Caco-2 (cell line): ENCODE measurements at regions not wholly inside any gene's neighbourhood (a gene's known extent, or its start where the extent isn't known, plus 50 kb on each side); places are given as distances from the start of the nearest gene placed in this dataset.

Experiments
- BruUV-seq: library from RNA; stranded (reverse); fragments of 400-500 nt; replicated peaks from 2 replicates; lab custom pipeline; 2021; lab: Mats Ljungman, UMichigan
- CTCF ChIA-PET: fragments of 300-600 bp; sonication (Branson Sonifier 250); formaldehyde crosslinking; loops from one replicate; lab custom pipeline; 2022; ENCODE audit warnings: antibody characterized with exemption; lab: Charles Lee
- POLR2A ChIA-PET: fragments of 300-600 bp; sonication (Branson Sonifier 250); formaldehyde crosslinking; loops from one replicate; lab custom pipeline; 2022; ENCODE audit warnings: antibody characterized with exemption; lab: Charles Lee
- DNase-seq, 2 experiments: peaks; one replicate each; pipeline versions ENCODE4 v3.0.0 to v3.0.0-alpha.2; 2020 to 2022
- H3K27me3 ChIP-seq: replicated peaks from 2 replicates; pipeline ENCODE4 v1.6.0; 2011; ENCODE audit warnings: low read length; ENCODE audit not compliant: control insufficient read depth, insufficient read depth
- H3K36me3 ChIP-seq: 2 replicates; pipeline ENCODE4 v1.5.1; 2011; ENCODE audit warnings: low read length; ENCODE audit not compliant: control insufficient read depth, insufficient read depth
- H3K4me1 ChIP-seq: fragments of 250-450 bp; sonication (Bioruptor Pico); 2 replicates; pipeline ENCODE4 v1.5.1; 2020; ENCODE audit warnings: mild to moderate bottlenecking
- H3K4me3 ChIP-seq: 2 replicates; pipeline ENCODE4 v1.5.1; 2011; ENCODE audit warnings: low read depth, mild to moderate bottlenecking, control low read depth, low read length
- H3K9me3 ChIP-seq: fragments of 250-450 bp; sonication (Bioruptor Pico); 2 replicates; pipeline ENCODE4 v1.5.1; 2020; ENCODE audit warnings: mild to moderate bottlenecking, moderate library complexity
- H3K27ac Mint-ChIP-seq: one replicate; pipeline ENCODE4 v1.8.0; 2022; ENCODE audit warnings: mixed read lengths; ENCODE audit not compliant: unreplicated experiment
- H3K27me3 Mint-ChIP-seq: one replicate; pipeline ENCODE4 v1.8.0; 2022; ENCODE audit warnings: mixed read lengths; ENCODE audit not compliant: insufficient read depth, unreplicated experiment
- H3K36me3 Mint-ChIP-seq: one replicate; pipeline ENCODE4 v1.8.0; 2022; ENCODE audit warnings: mild to moderate bottlenecking, mixed read lengths; ENCODE audit not compliant: insufficient read depth, unreplicated experiment
- H3K4me1 Mint-ChIP-seq: one replicate; pipeline ENCODE4 v1.8.0; 2022; ENCODE audit warnings: low read depth, mixed read lengths; ENCODE audit not compliant: unreplicated experiment
- H3K4me3 Mint-ChIP-seq: one replicate; pipeline ENCODE4 v1.8.0; 2022; ENCODE audit warnings: mild to moderate bottlenecking, moderate library complexity, mixed read lengths; ENCODE audit not compliant: unreplicated experiment
- H3K9me3 Mint-ChIP-seq: one replicate; pipeline ENCODE4 v1.8.0; 2022; ENCODE audit warnings: mixed read lengths; ENCODE audit not compliant: unreplicated experiment
- intact Hi-C: fragments of 100-400 bp; cut with micrococcal nuclease; formaldehyde crosslinking; loops from one replicate; pipeline ENCODE4 v1.10.0; 2022; ENCODE audit not compliant: unreplicated experiment
- TF ChIP-seq, protein P1 (sequence below), 2 experiments: fragments of 200-600 bp in 1 of 2; IDR thresholded peaks; 1 replicate in 1 of 2; 2 replicates in 1 of 2; pipeline versions ENCODE4 v1.5.1 to v1.8.0; 2011 to 2022; ENCODE audit warnings: antibody characterized with exemption in 1 of 2, control low read depth in 1 of 2, inconsistent platforms in 1 of 2, low read depth in 1 of 2, low read length in 1 of 2, mild to moderate bottlenecking in 1 of 2, moderate library complexity in 1 of 2; ENCODE audit not compliant: insufficient read depth in 1 of 2, severe bottlenecking in 1 of 2, unreplicated experiment in 1 of 2

DNA sequence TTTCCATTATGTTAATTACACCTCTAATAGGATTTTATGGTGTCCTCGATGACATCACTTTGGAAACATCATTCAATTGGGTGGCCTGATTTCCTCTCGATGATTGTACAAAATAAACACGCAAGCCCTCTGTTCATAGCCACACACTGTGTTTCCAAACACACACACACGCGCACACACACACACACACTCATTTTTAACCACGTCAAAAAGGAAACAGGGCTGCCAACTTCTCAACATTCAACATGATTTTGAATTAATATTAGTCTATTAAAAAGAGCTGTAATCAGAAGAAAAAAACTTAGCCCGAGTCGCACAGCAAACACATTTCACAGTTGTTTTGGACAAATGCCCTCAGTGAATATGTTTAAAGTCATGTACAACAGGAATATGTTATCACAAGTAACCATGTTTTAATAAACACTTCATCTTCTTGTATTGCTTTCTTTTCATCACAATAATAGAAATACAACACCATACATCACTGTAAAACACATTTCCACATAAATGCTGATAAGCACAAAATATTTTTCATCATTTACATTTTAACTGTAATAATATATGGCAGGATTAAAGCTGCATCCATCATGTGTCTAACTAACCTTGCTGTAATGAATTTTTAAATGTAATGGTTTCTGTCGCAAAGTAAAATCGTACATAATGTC lies 219.1 kb upstream of the IRX3 start:
- Histone ChIP-seq H3K9me3 (no peaks in the 10 kb centered on the region), H3K36me3 (no peaks in the 10 kb centered on the region), H3K4me1 (no peaks in the 10 kb centered on the region), H3K4me3 (no peak overlapping the region), H3K27me3 (no peaks in the 10 kb centered on the region)
- no peaks in the 10 kb centered on the region for H3K4me1 Mint-ChIP-seq
- BruUV-seq, result no TSS peak
- TF ChIP-seq, protein P1, sequence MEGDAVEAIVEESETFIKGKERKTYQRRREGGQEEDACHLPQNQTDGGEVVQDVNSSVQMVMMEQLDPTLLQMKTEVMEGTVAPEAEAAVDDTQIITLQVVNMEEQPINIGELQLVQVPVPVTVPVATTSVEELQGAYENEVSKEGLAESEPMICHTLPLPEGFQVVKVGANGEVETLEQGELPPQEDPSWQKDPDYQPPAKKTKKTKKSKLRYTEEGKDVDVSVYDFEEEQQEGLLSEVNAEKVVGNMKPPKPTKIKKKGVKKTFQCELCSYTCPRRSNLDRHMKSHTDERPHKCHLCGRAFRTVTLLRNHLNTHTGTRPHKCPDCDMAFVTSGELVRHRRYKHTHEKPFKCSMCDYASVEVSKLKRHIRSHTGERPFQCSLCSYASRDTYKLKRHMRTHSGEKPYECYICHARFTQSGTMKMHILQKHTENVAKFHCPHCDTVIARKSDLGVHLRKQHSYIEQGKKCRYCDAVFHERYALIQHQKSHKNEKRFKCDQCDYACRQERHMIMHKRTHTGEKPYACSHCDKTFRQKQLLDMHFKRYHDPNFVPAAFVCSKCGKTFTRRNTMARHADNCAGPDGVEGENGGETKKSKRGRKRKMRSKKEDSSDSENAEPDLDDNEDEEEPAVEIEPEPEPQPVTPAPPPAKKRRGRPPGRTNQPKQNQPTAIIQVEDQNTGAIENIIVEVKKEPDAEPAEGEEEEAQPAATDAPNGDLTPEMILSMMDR (IDR thresholded peaks at IDR 0.05; ENCODE audit: insufficient read depth in 1 of 2, low read depth in 1 of 2, low read length in 1 of 2, severe bottlenecking in 1 of 2, unreplicated experiment in 1 of 2), result no peak
- no peaks in the 10 kb centered on the region for H3K27me3 Mint-ChIP-seq
- no peaks in the 10 kb centered on the region for H3K9me3 Mint-ChIP-seq
- ChIA-PET CTCF (no interaction called here), POLR2A (no interaction called here)
- H3K4me3 Mint-ChIP-seq, result no peak overlapping the region
- no peak overlapping the region for H3K27ac Mint-ChIP-seq
- DNase-seq, result no peak
- no peaks in the 10 kb centered on the region for H3K36me3 Mint-ChIP-seq
- intact Hi-C loops, result no loop called here

DNA sequence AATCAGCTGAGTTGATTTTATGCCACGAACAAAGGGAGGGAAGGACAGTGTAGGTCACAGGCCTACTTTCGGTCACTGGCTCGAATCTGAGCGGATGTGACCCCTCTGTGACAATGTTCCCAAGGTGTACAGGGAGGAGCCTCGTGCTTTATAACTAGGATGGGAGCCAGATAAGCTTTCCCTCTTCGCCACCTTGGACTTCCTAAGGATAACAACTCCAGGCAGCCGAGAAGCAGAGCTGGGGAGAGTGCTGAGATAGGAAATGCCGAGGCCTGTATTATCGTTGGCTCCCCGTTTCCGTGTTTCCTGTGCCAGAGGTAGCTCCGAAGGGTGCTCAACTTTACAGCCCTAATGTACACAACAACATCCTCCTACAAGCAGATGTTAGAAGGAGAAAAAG lies 217.8 kb upstream of the IRX3 start:
- Histone ChIP-seq H3K4me1 (no peaks in the 10 kb centered on the region), H3K27me3 (no peaks in the 10 kb centered on the region), H3K9me3 (no peaks in the 10 kb centered on the region), H3K36me3 (no peaks in the 10 kb centered on the region), H3K4me3 (no peak overlapping the region)
- CTCF ChIA-PET, result no interaction called here
- no peaks in the 10 kb centered on the region for H3K4me1 Mint-ChIP-seq
- H3K9me3 Mint-ChIP-seq, result no peaks in the 10 kb centered on the region
- BruUV-seq, result no TSS peak
- H3K36me3 Mint-ChIP-seq, result no peaks in the 10 kb centered on the region
- no peak overlapping the region for H3K4me3 Mint-ChIP-seq
- POLR2A ChIA-PET, result no interaction called here
- intact Hi-C loops, result no loop called here
- no peak for DNase-seq
- H3K27me3 Mint-ChIP-seq, result no peaks in the 10 kb centered on the region
- TF ChIP-seq, protein P1 (IDR thresholded peaks at IDR 0.05; ENCODE audit: insufficient read depth in 1 of 2, low read depth in 1 of 2, low read length in 1 of 2, severe bottlenecking in 1 of 2, unreplicated experiment in 1 of 2), result no peak
- no peak overlapping the region for H3K27ac Mint-ChIP-seq

DNA sequence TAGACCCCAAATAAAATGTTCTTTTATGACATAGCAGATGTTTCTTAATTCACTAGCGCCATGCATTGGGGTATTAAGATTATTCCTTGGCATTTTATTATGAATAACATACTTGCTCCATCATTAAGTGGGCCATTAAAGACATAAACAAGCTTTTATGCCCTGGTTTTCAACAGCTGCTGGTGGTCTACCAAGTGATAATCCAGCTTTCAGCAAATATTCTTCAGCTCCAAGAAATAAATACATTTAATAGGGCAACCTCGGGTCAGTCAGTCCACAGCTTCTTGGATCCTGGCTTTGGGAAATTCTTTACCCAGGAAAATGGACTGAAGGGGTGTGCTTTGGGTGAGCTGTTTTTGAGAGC lies 217.3 kb upstream of the IRX3 start:
- Histone ChIP-seq H3K4me1 (no peaks in the 10 kb centered on the region), H3K36me3 (no peaks in the 10 kb centered on the region), H3K27me3 (no peaks in the 10 kb centered on the region), H3K9me3 (no peaks in the 10 kb centered on the region), H3K4me3 (no peak overlapping the region)
- BruUV-seq, result no TSS peak
- TF ChIP-seq, protein P1 (IDR thresholded peaks at IDR 0.05; ENCODE audit: insufficient read depth in 1 of 2, low read depth in 1 of 2, low read length in 1 of 2, severe bottlenecking in 1 of 2, unreplicated experiment in 1 of 2), result no peak
- Mint-ChIP-seq H3K4me1 (no peaks in the 10 kb centered on the region), H3K27ac (no peak overlapping the region), H3K9me3 (no peaks in the 10 kb centered on the region), H3K36me3 (no peaks in the 10 kb centered on the region), H3K4me3 (no peak overlapping the region), H3K27me3 (no peaks in the 10 kb centered on the region)
- intact Hi-C loops, result no loop called here
- no peak for DNase-seq
- ChIA-PET CTCF (no interaction called here), POLR2A (no interaction called here)
